Right atrium auricular region (tissue), 2 donors: ENCODE measurements at regions not wholly inside any gene's neighbourhood (a gene's known extent, or its start where the extent isn't known, plus 50 kb on each side); places are given as distances from the start of the nearest gene placed in this dataset.

Experiments used
- DNase-seq: peaks from one replicate; pipeline ENCODE4 v3.0.0-alpha.2; 2019; ENCODE audit warnings: low spot score
- H3K27ac ChIP-seq, 2 donors: fragments of 200-600 bp; sonication (generic); 1 replicate in 1 of 2; 2 replicates in 1 of 2; pipeline ENCODE4 v1.5.1; 2016 to 2019
- H3K27me3 ChIP-seq, 2 donors: fragments of 200-600 bp; sonication (generic); one replicate each; pipeline versions ENCODE4 v1.5.1 to v1.6.0; 2017 to 2019
- H3K36me3 ChIP-seq: fragments of 200-600 bp; sonication (generic); one replicate; pipeline ENCODE4 v1.5.1; 2016
- H3K4me1 ChIP-seq, 2 donors: fragments of 200-600 bp; sonication (generic); one replicate each; pipeline versions ENCODE4 v1.5.1 to v1.6.0; 2017 to 2019
- H3K4me3 ChIP-seq, 2 donors: fragments of 200-600 bp; sonication (generic); 1 replicate in 1 of 2; 2 replicates in 1 of 2; pipeline ENCODE4 v1.5.1; 2017 to 2019; ENCODE audit warnings: mild to moderate bottlenecking in 1 of 2, moderate library complexity in 1 of 2
- H3K9me3 ChIP-seq, 2 donors: fragments of 200-600 bp; sonication (generic); one replicate each; pipeline ENCODE4 v1.5.1; 2019
- TF ChIP-seq, protein P1 (sequence below), 2 donors: fragments of 200-600 bp; sonication (generic); IDR thresholded peaks; one replicate each; pipeline ENCODE4 v1.5.1; 2019; ENCODE audit warnings: antibody characterized with exemption in 2 of 2

- TF ChIP-seq, protein P1, sequence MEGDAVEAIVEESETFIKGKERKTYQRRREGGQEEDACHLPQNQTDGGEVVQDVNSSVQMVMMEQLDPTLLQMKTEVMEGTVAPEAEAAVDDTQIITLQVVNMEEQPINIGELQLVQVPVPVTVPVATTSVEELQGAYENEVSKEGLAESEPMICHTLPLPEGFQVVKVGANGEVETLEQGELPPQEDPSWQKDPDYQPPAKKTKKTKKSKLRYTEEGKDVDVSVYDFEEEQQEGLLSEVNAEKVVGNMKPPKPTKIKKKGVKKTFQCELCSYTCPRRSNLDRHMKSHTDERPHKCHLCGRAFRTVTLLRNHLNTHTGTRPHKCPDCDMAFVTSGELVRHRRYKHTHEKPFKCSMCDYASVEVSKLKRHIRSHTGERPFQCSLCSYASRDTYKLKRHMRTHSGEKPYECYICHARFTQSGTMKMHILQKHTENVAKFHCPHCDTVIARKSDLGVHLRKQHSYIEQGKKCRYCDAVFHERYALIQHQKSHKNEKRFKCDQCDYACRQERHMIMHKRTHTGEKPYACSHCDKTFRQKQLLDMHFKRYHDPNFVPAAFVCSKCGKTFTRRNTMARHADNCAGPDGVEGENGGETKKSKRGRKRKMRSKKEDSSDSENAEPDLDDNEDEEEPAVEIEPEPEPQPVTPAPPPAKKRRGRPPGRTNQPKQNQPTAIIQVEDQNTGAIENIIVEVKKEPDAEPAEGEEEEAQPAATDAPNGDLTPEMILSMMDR (IDR thresholded peaks at IDR 0.05) = no peak
- Histone ChIP-seq H3K4me3 (no peak overlapping the region), H3K9me3 (no peaks in the 10 kb centered on the region)
Measured at GRCh38 chr5:113935453-113935852, 422.0 kb downstream of the YTHDC2 start.

DNA sequence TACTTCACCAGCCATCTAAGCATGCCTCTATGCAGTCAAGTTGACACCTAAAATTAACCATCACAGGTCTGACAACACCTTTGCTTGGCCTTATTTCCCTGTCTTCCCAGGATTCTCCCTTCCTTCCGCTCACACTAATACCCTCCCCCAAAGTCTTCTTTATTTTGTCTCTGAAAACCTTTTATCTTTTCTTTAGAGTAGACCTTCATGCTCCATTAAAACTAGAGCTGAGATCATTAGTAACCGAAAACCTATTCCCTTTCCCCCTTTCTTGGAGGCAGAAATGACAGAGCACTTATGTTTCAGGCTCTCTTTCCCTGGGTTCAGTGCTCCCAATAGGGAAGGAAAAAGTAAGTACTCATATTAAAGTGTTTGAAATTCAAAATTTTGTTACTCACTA lies 423.8 kb downstream of the YTHDC2 start:
- TF ChIP-seq, protein P1 (IDR thresholded peaks at IDR 0.05) = no peak
- Histone ChIP-seq H3K9me3 (no peaks in the 10 kb centered on the region), H3K4me3 (no peak overlapping the region), H3K4me1 (no peaks in the 10 kb centered on the region), H3K27me3 (no peaks in the 10 kb centered on the region), H3K36me3 (no peaks in the 10 kb centered on the region), H3K27ac (no peak overlapping the region)
- DNase-seq = no peak

More at GRCh38 chr5:113935453-113935852, 422.0 kb downstream of the YTHDC2 start:
- H3K27me3 ChIP-seq = no peaks in the 10 kb centered on the region
- H3K4me1 ChIP-seq = no peaks in the 10 kb centered on the region
- H3K27ac ChIP-seq = no peak overlapping the region
- DNase-seq = no peak
- no peaks in the 10 kb centered on the region for H3K36me3 ChIP-seq

DNA sequence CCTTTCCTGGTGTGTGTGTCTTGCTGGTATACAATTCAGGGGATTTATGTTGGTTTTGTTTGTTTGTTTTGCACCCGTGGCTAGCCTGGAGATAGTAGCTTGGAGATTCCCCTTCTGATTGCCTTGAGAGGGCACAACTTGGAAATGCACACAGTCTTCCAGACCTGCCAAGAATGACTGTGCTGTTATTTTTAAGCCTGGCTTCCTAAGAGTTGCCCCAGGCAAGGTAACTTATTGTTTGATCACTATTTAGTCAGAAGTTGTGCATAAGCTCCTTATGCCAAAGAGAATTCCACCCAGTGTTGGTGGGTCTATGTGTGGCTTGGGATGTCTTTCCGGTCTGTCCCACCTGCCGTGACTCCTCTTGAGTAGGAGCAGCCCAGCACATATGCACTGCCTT lies 421.9 kb upstream of the KCNN2 start:
- no peak for DNase-seq
- H3K36me3 ChIP-seq = no peaks in the 10 kb centered on the region
- no peaks in the 10 kb centered on the region for H3K27me3 ChIP-seq
- no peaks in the 10 kb centered on the region for H3K9me3 ChIP-seq
- TF ChIP-seq, protein P1 (IDR thresholded peaks at IDR 0.05) = no peak
- H3K4me1 ChIP-seq = no peaks in the 10 kb centered on the region
- no peak overlapping the region for H3K27ac ChIP-seq
- H3K4me3 ChIP-seq = no peak overlapping the region

DNA sequence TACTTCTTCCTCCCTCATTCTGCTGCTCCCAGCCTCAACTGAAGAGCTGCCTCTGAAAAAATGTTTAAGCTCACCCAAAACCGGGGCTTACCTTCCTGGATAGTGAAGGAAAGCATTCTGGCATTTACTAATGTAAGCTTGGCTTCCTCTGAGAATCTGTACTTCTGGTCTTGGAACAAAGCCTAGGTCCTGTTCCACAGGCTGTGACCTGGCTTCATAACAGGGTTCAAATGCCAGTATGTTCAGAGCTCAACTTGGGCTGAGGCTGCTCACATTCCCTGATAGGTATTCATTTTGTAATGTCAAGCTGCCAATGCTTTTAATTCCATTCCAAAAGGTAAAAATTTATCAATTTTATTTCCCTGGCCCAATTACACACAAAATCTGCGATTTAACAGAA lies 411.7 kb upstream of the KCNN2 start:
- Histone ChIP-seq H3K9me3 (peaks cover 0 to 6% of the 10 kb centered on the region in 2 donors), H3K4me3 (no peak overlapping the region), H3K27me3 (no peaks in the 10 kb centered on the region), H3K27ac (no peak overlapping the region), H3K36me3 (no peaks in the 10 kb centered on the region), H3K4me1 (no peaks in the 10 kb centered on the region)
- TF ChIP-seq, protein P1 (IDR thresholded peaks at IDR 0.05) = no peak
- DNase-seq = no peak

GRCh38 chr5:113965225-113965624 lies 396.6 kb upstream of the KCNN2 start:
- H3K4me1 ChIP-seq = no peaks in the 10 kb centered on the region
- H3K36me3 ChIP-seq = no peaks in the 10 kb centered on the region
- H3K27ac ChIP-seq = no peak overlapping the region
- DNase-seq = no peak
- no peaks in the 10 kb centered on the region for H3K27me3 ChIP-seq
- TF ChIP-seq, protein P1 (IDR thresholded peaks at IDR 0.05) = no peak
- H3K4me3 ChIP-seq = no peak overlapping the region
- peaks cover 0 to 10% of the 10 kb centered on the region in 2 donors for H3K9me3 ChIP-seq

GRCh38 chr5:113969901-113970300 lies 392.0 kb upstream of the KCNN2 start:
- H3K27ac ChIP-seq = no peak overlapping the region
- H3K4me3 ChIP-seq = no peak overlapping the region
- peaks cover 0 to 2% of the 10 kb centered on the region in 2 donors for H3K9me3 ChIP-seq
- TF ChIP-seq, protein P1 (IDR thresholded peaks at IDR 0.05) = no peak
- no peaks in the 10 kb centered on the region for H3K27me3 ChIP-seq
- H3K36me3 ChIP-seq = no peaks in the 10 kb centered on the region
- no peak for DNase-seq
- H3K4me1 ChIP-seq = no peaks in the 10 kb centered on the region
